Astrocyte of the spinal cord (primary cell): ENCODE measurements at regions not wholly inside any gene's neighbourhood (a gene's known extent, or its start where the extent isn't known, plus 50 kb on each side); places are given as distances from the start of the nearest gene placed in this dataset.

Source experiments
- DNase-seq: peaks from one replicate; pipeline ENCODE4 v3.0.0; 2011; ENCODE audit warnings: low read depth, low spot score
- H3K4me3 ChIP-seq: 2 replicates; pipeline ENCODE4 v1.5.1; 2011; ENCODE audit warnings: low read depth, mild to moderate bottlenecking, low read length, moderate library complexity
- CTCF ChIP-seq: IDR thresholded peaks from 2 replicates; pipeline ENCODE4 v1.5.1; 2012; ENCODE audit warnings: low read depth, mild to moderate bottlenecking, low read length, inconsistent platforms
- in situ Hi-C: cut with HindIII; loops from 2 replicates; pipeline ENCODE4 v1.10.0; 2017; ENCODE audit warnings: low sequenced_read_pairs

- no peak for TF ChIP-seq CTCF
- in situ Hi-C loops, result no loop called here
Measured at GRCh38 chr11:28545536-28545935, 437.3 kb downstream of the METTL15 start.

GRCh38 chr11:28542561-28542960 lies 434.4 kb downstream of the METTL15 start:
- DNase-seq, result no peak
- in situ Hi-C loops, result no loop called here
- TF ChIP-seq CTCF, result no peak
- H3K4me3 ChIP-seq, result no peak overlapping the region

More at GRCh38 chr11:28545536-28545935, 437.3 kb downstream of the METTL15 start:
- H3K4me3 ChIP-seq, result no peak overlapping the region
- DNase-seq, result no peak

- no peak for TF ChIP-seq CTCF
- no peak overlapping the region for H3K4me3 ChIP-seq
- in situ Hi-C loops, result no loop called here
- DNase-seq, result no peak
Measured at GRCh38 chr11:28539239-28540030, 431.2 kb downstream of the METTL15 start.

GRCh38 chr11:28537822-28538221 lies 429.6 kb downstream of the METTL15 start:
- no peak for DNase-seq
- H3K4me3 ChIP-seq, result no peak overlapping the region
- in situ Hi-C loops, result no loop called here
- no peak for TF ChIP-seq CTCF

- DNase-seq, result no peak
- H3K4me3 ChIP-seq, result no peak overlapping the region
Measured at GRCh38 chr11:28536504-28537267, 428.5 kb downstream of the METTL15 start.

GRCh38 chr11:28535677-28536076 lies 427.5 kb downstream of the METTL15 start:
- no peak overlapping the region for H3K4me3 ChIP-seq
- no peak for TF ChIP-seq CTCF
- no peak for DNase-seq
- in situ Hi-C loops, result no loop called here

More at GRCh38 chr11:28536504-28537267, 428.5 kb downstream of the METTL15 start:
- in situ Hi-C loops, result no loop called here
- TF ChIP-seq CTCF, result no peak
